Activated B cell treated with CpG ODN at 0.5 μM for 24 hours (primary cell): ENCODE measurements at regions not wholly inside any gene's neighbourhood (a gene's known extent, or its start where the extent isn't known, plus 50 kb on each side); places are given as distances from the start of the nearest gene placed in this dataset.
"Not testable (repeated sequence)": the region's sequence is repeated elsewhere in the genome, so short reads cannot be mapped to it uniquely, and the experiment has no call there.

Source experiments
- ATAC-seq: fragments of 200-7000 bp; cut with Tn5 transposase; one replicate; pipeline ENCODE4 v1.10.0; 2021; ENCODE audit warnings: low read depth, mild to moderate bottlenecking, moderate library complexity
- CTCF ChIA-PET: fragments of 350-600 bp; sonication (Branson Sonifier 250); formaldehyde crosslinking; loops from one replicate; lab custom pipeline; 2021; ENCODE audit warnings: antibody characterized with exemption; lab: Charles Lee
- POLR2A ChIA-PET: fragments of 350-600 bp; sonication (Branson Sonifier 250); formaldehyde crosslinking; loops from one replicate; lab custom pipeline; 2021; ENCODE audit warnings: antibody characterized with exemption; lab: Charles Lee
- DNase-seq: peaks from one replicate; pipeline ENCODE4 v3.0.0; 2022
- H3K27ac Mint-ChIP-seq: one replicate; pipeline ENCODE4 v1.8.0; 2020; ENCODE audit warnings: mixed read lengths
- H3K27me3 Mint-ChIP-seq: one replicate; pipeline ENCODE4 v1.8.0; 2021; ENCODE audit warnings: mixed read lengths
- H3K36me3 Mint-ChIP-seq: one replicate; pipeline ENCODE4 v1.8.0; 2021; ENCODE audit warnings: low read depth, mixed read lengths
- H3K4me1 Mint-ChIP-seq: one replicate; pipeline ENCODE4 v1.8.0; 2021; ENCODE audit warnings: mixed read lengths
- H3K4me3 Mint-ChIP-seq: one replicate; pipeline ENCODE4 v1.8.0; 2020; ENCODE audit warnings: mild to moderate bottlenecking, mixed read lengths
- H3K9me3 Mint-ChIP-seq: one replicate; pipeline ENCODE4 v1.8.0; 2020; ENCODE audit warnings: mixed read lengths
- CTCF ChIP-seq: fragments of 200-600 bp; IDR thresholded peaks from one replicate; pipeline ENCODE4 v1.8.0; 2022; ENCODE audit warnings: antibody characterized with exemption, mild to moderate bottlenecking
- intact Hi-C: fragments of 100-400 bp; cut with micrococcal nuclease; formaldehyde crosslinking; loops from one replicate; pipeline ENCODE4 v1.15.1; 2024

DNA sequence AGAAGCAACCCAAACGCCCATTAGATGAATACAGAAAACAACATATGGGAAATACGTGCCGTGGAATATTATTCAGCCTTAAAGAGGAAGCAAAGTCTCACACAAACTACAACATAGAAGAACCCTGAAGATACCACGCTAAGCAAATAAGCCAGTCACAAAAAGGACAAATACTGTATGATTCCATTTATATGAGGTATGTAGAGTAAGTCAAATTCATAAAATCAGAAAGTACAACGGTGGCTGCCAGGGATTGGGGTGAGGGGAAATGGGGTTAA, 54.2 kb downstream of the SIPA1L2 start:
- ATAC-seq (no peak), DNase-seq (no peak)
- Mint-ChIP-seq H3K27me3 (no peaks in the 10 kb centered on the region), H3K4me3 (no peak overlapping the region), H3K9me3 (peaks cover 3% of the 10 kb centered on the region), H3K36me3 (no peaks in the 10 kb centered on the region), H3K27ac (no peak overlapping the region), H3K4me1 (no peaks in the 10 kb centered on the region)
- POLR2A ChIA-PET = no interaction called here
- CTCF ChIA-PET = no interaction called here
- TF ChIP-seq CTCF = no peak
- intact Hi-C loops = no loop called here

GRCh38 chr1:232574889-232575762, 54.8 kb downstream of the SIPA1L2 start:
- Mint-ChIP-seq H3K4me3 (no peak overlapping the region), H3K36me3 (no peaks in the 10 kb centered on the region), H3K9me3 (peaks cover 3% of the 10 kb centered on the region), H3K27ac (no peak overlapping the region), H3K4me1 (no peaks in the 10 kb centered on the region), H3K27me3 (no peaks in the 10 kb centered on the region)
- intact Hi-C loops = no loop called here
- ChIA-PET POLR2A (no interaction called here), CTCF (no interaction called here)
- DNase-seq = no peak
- TF ChIP-seq CTCF = no peak
- no peak for ATAC-seq

GRCh38 chr1:232574077-232574476, 55.9 kb downstream of the SIPA1L2 start:
- ATAC-seq (no peak), DNase-seq (no peak)
- Mint-ChIP-seq H3K9me3 (peaks cover 3% of the 10 kb centered on the region), H3K36me3 (no peaks in the 10 kb centered on the region), H3K27me3 (no peaks in the 10 kb centered on the region), H3K4me3 (no peak overlapping the region), H3K27ac (no peak overlapping the region), H3K4me1 (no peaks in the 10 kb centered on the region)
- POLR2A ChIA-PET = no interaction called here
- intact Hi-C loops = no loop called here
- CTCF ChIA-PET = no interaction called here
- TF ChIP-seq CTCF = no peak

GRCh38 chr1:232571523-232571922, 58.4 kb downstream of the SIPA1L2 start:
- intact Hi-C loops = no loop called here
- no peak for ATAC-seq
- CTCF ChIA-PET = no interaction called here

DNA sequence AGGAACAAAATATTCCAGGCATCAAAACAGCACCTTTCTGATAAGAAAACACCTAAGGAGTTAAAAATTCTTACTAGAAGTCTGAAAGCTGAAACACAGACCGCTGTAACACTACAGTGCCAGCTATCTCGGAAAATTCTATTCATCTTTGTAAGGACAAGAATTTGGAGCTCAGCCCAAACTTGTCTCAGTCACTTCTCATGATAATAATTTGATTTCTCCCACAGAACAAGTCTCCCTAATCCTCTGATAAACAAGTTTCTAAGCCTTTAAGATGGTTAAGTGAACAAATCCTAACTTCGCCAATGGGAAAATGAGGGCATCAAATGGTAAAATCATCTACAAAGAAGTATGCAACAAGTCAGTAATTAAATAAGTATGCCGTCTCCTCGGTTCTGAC, 59.9 kb downstream of the SIPA1L2 start:
- H3K27ac Mint-ChIP-seq = no peak overlapping the region
- intact Hi-C loops = no loop called here
- peaks cover 3% of the 10 kb centered on the region for H3K9me3 Mint-ChIP-seq
- H3K27me3 Mint-ChIP-seq = no peaks in the 10 kb centered on the region
- DNase-seq (no peak), ATAC-seq (no peak)
- no peak for TF ChIP-seq CTCF
- ChIA-PET POLR2A (no interaction called here), CTCF (no interaction called here)
- H3K4me1 Mint-ChIP-seq = no peaks in the 10 kb centered on the region
- H3K36me3 Mint-ChIP-seq = no peaks in the 10 kb centered on the region
- H3K4me3 Mint-ChIP-seq = no peak overlapping the region

More at GRCh38 chr1:232571523-232571922, 58.4 kb downstream of the SIPA1L2 start:
- no peaks in the 10 kb centered on the region for H3K4me1 Mint-ChIP-seq
- H3K36me3 Mint-ChIP-seq = no peaks in the 10 kb centered on the region
- H3K9me3 Mint-ChIP-seq = peaks cover 3% of the 10 kb centered on the region
- DNase-seq = no peak
- H3K27me3 Mint-ChIP-seq = no peaks in the 10 kb centered on the region
- no peak overlapping the region for H3K27ac Mint-ChIP-seq
- H3K4me3 Mint-ChIP-seq = no peak overlapping the region
- POLR2A ChIA-PET = no interaction called here
- TF ChIP-seq CTCF = no peak

DNA sequence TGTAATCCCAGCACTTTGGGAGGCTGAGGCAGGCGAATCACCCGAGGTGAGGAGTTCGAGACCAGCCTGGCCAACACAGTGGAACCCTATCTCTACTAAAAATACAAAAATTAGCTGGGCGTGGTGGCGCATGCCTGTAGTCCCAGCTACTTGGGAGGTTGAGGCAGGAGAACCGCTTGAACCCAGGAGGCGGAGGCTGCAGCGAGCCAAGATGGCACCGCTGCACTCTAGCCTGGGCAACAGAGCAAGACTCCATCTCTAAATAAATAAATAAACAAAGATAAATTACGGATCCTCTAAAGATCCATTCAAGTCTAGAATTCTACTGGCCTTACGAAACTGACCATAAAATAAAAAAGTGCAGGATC, 60.4 kb downstream of the SIPA1L2 start:
- CTCF ChIA-PET, H3K27me3 Mint-ChIP-seq, DNase-seq, ATAC-seq, H3K9me3 Mint-ChIP-seq, intact Hi-C loops, H3K27ac Mint-ChIP-seq, POLR2A ChIA-PET, H3K4me1 Mint-ChIP-seq, H3K36me3 Mint-ChIP-seq, H3K4me3 Mint-ChIP-seq: not testable (repeated sequence)
